WTC11 (cell line): ENCODE measurements at regions not wholly inside any gene's neighbourhood (a gene's known extent, or its start where the extent isn't known, plus 50 kb on each side); places are given as distances from the start of the nearest gene placed in this dataset.
A peak's percentile ranks its signal among the peaks of the same experiment; 100 is the strongest.

Source experiments
- ATAC-seq: fragments of 200-7000 bp; cut with Tn5 transposase; 2 replicates; pipeline ENCODE4 v1.10.0; 2021; ENCODE audit warnings: mild to moderate bottlenecking, moderate library complexity
- CTCF ChIA-PET: fragments of 300-600 bp; sonication (Branson Sonifier 250); formaldehyde crosslinking; loops from one replicate; lab custom pipeline; 2021; ENCODE audit warnings: antibody characterized with exemption; lab: Charles Lee
- POLR2A ChIA-PET: fragments of 350-600 bp; sonication (Branson Sonifier 250); formaldehyde crosslinking; loops from one replicate; lab custom pipeline; 2021; ENCODE audit warnings: antibody characterized with exemption; lab: Charles Lee
- DNase-seq: peaks from one replicate; pipeline ENCODE4 v3.0.0; 2021; ENCODE audit warnings: low spot score
- H3K27ac Mint-ChIP-seq: 2 replicates; pipeline ENCODE4 v1.8.0; 2021; ENCODE audit warnings: mixed read lengths
- H3K27me3 Mint-ChIP-seq: 2 replicates; pipeline ENCODE4 v1.8.0; 2021; ENCODE audit warnings: low read depth, mild to moderate bottlenecking, moderate library complexity, mixed read lengths
- H3K36me3 Mint-ChIP-seq: 2 replicates; pipeline ENCODE4 v1.8.0; 2021; ENCODE audit warnings: mixed read lengths
- H3K4me1 Mint-ChIP-seq: 2 replicates; pipeline ENCODE4 v1.8.0; 2022; ENCODE audit warnings: mixed read lengths
- H3K4me3 Mint-ChIP-seq: 2 replicates; pipeline ENCODE4 v1.8.0; 2021; ENCODE audit warnings: mild to moderate bottlenecking, moderate library complexity, mixed read lengths
- H3K9me3 Mint-ChIP-seq: 2 replicates; pipeline ENCODE4 v1.8.0; 2021; ENCODE audit warnings: mixed read lengths
- ELF4 ChIP-seq: sonication (generic); formaldehyde crosslinking; IDR thresholded peaks from 2 replicates; pipeline ENCODE4 v1.8.1; 2022; ENCODE audit warnings: low read depth, mild to moderate bottlenecking, moderate library complexity, missing genetic modification reagents
- EMX1 ChIP-seq: fragments of 250-450 bp; sonication (Bioruptor Pico); IDR thresholded peaks from 2 replicates; pipeline ENCODE4 v1.8.0; 2021; ENCODE audit warnings: mild to moderate bottlenecking
- GABPB1 ChIP-seq: sonication (generic); formaldehyde crosslinking; IDR thresholded peaks from 2 replicates; pipeline ENCODE4 v1.8.1; 2023; ENCODE audit warnings: mild to moderate bottlenecking, missing genetic modification reagents
- GTF2I ChIP-seq: fragments of 250-450 bp; sonication (Bioruptor Pico); conservative IDR thresholded peaks from 2 replicates; pipeline ENCODE4 v1.4.0; 2021; ENCODE audit warnings: mild to moderate bottlenecking
- NR2C2 ChIP-seq: sonication (generic); formaldehyde crosslinking; IDR thresholded peaks from 2 replicates; pipeline ENCODE4 v1.8.0; 2022; ENCODE audit warnings: mild to moderate bottlenecking, missing genetic modification reagents
- NR3C1 ChIP-seq: sonication (generic); formaldehyde crosslinking; conservative IDR thresholded peaks from 2 replicates; pipeline ENCODE4 v1.8.1; 2023; ENCODE audit warnings: low read depth, mild to moderate bottlenecking, missing genetic modification reagents
- OVOL2 ChIP-seq: fragments of 250-450 bp; sonication (Bioruptor Pico); IDR thresholded peaks from 2 replicates; pipeline ENCODE4 v1.9.0; 2021; ENCODE audit warnings: mild to moderate bottlenecking, borderline replicate concordance
- RELA ChIP-seq: sonication (generic); formaldehyde crosslinking; IDR thresholded peaks from 2 replicates; pipeline ENCODE4 v1.8.1; 2022; ENCODE audit warnings: missing genetic modification reagents, mild to moderate bottlenecking, borderline replicate concordance
- RORB ChIP-seq: fragments of 250-450 bp; sonication (Bioruptor Pico); IDR thresholded peaks from 2 replicates; pipeline ENCODE4 v1.9.0; 2021; ENCODE audit warnings: mild to moderate bottlenecking
- SMAD3 ChIP-seq: sonication (generic); formaldehyde crosslinking; IDR thresholded peaks from 2 replicates; pipeline ENCODE4 v1.8.0; 2022; ENCODE audit warnings: missing genetic modification reagents, mild to moderate bottlenecking, borderline replicate concordance
- ZNF121 ChIP-seq: sonication (generic); formaldehyde crosslinking; IDR thresholded peaks from 2 replicates; pipeline ENCODE4 v1.8.0; 2023; ENCODE audit warnings: missing genetic modification reagents
- ZNF219 ChIP-seq: sonication (generic); formaldehyde crosslinking; IDR thresholded peaks from 2 replicates; pipeline ENCODE4 v1.8.0; 2023; ENCODE audit warnings: missing genetic modification reagents, mild to moderate bottlenecking, borderline replicate concordance
- ZNF232 ChIP-seq: sonication (generic); formaldehyde crosslinking; IDR thresholded peaks from 2 replicates; pipeline ENCODE4 v1.8.0; 2022; ENCODE audit warnings: mild to moderate bottlenecking, missing genetic modification reagents
- ZNF317 ChIP-seq: sonication (generic); formaldehyde crosslinking; IDR thresholded peaks from 2 replicates; pipeline ENCODE4 v1.8.1; 2023; ENCODE audit warnings: low read depth, mild to moderate bottlenecking, moderate library complexity, missing genetic modification reagents, borderline replicate concordance
- TF ChIP-seq, protein P1 (sequence below): sonication (generic); formaldehyde crosslinking; IDR thresholded peaks from 2 replicates; pipeline ENCODE4 v1.8.1; 2022; ENCODE audit warnings: missing genetic modification reagents, borderline replicate concordance
- TF ChIP-seq, protein P2 (sequence below): sonication (generic); formaldehyde crosslinking; IDR thresholded peaks from 2 replicates; pipeline ENCODE4 v1.8.1; 2022; ENCODE audit warnings: low read depth, mild to moderate bottlenecking, moderate library complexity, missing genetic modification reagents, borderline replicate concordance
- TF ChIP-seq, protein P3 (sequence below): sonication (generic); formaldehyde crosslinking; IDR thresholded peaks from 2 replicates; pipeline ENCODE4 v1.8.1; 2023; ENCODE audit warnings: mild to moderate bottlenecking, missing genetic modification reagents, borderline replicate concordance
- TF ChIP-seq, protein P4 (sequence below): sonication (generic); formaldehyde crosslinking; conservative IDR thresholded peaks from 2 replicates; pipeline ENCODE4 v1.8.1; 2022; ENCODE audit warnings: mild to moderate bottlenecking, missing genetic modification reagents
- TF ChIP-seq, protein P5 (sequence below): fragments of 250-450 bp; sonication (Bioruptor Pico); IDR thresholded peaks from 2 replicates; pipeline ENCODE4 v1.9.0; 2021; ENCODE audit warnings: moderate library complexity, mild to moderate bottlenecking, inconsistent platforms, borderline replicate concordance
- TF ChIP-seq, protein P6 (sequence below): sonication (generic); formaldehyde crosslinking; IDR thresholded peaks from 2 replicates; pipeline ENCODE4 v1.8.0; 2022; ENCODE audit warnings: mild to moderate bottlenecking, missing genetic modification reagents
- TF ChIP-seq, protein P7 (sequence below): fragments of 250-450 bp; sonication (Bioruptor Pico); IDR thresholded peaks from 2 replicates; pipeline ENCODE4 v1.8.0; 2021; ENCODE audit warnings: mild to moderate bottlenecking

DNA sequence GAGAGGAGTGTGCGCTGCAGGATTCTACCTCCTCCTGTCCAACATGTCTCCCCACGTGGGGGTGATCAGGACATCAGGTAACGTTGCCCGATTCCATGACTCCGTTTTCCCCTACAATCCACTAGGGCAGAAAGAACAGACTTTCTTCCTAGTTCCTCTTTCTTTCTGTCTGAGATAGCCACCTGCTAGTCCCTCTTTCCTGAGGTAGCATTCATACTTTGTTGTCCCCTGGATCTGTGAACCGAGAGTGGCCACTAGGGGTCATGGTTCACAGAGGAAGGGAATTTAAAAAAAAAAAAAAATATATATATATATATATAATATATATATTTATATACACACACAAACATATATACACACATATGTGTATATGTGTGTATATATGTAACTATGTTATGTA, 210.0 kb upstream of the ZNF521 start:
- Mint-ChIP-seq H3K4me1 (no peaks in the 10 kb centered on the region), H3K9me3 (peaks cover 4% of the 10 kb centered on the region; the same call in 1 of the 2 replicates), H3K27ac (no peak overlapping the region), H3K36me3 (no peaks in the 10 kb centered on the region), H3K4me3 (no peak overlapping the region), H3K27me3 (no peaks in the 10 kb centered on the region)
- CTCF ChIA-PET, result interaction anchor here (1.1 kb wide), 1 partner anchor 108 kb away, joined by 3 read pairs; no protein-coding TSS in a partner anchor
- POLR2A ChIA-PET, result no interaction called here
- ATAC-seq (peak; percentile 81), DNase-seq (peak; percentile 21)
- TF ChIP-seq, protein P1, sequence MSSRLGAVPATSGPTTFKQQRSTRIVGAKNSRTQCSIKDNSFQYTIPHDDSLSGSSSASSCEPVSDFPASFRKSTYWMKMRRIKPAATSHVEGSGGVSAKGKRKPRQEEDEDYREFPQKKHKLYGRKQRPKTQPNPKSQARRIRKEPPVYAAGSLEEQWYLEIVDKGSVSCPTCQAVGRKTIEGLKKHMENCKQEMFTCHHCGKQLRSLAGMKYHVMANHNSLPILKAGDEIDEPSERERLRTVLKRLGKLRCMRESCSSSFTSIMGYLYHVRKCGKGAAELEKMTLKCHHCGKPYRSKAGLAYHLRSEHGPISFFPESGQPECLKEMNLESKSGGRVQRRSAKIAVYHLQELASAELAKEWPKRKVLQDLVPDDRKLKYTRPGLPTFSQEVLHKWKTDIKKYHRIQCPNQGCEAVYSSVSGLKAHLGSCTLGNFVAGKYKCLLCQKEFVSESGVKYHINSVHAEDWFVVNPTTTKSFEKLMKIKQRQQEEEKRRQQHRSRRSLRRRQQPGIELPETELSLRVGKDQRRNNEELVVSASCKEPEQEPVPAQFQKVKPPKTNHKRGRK, result no peak

DNA sequence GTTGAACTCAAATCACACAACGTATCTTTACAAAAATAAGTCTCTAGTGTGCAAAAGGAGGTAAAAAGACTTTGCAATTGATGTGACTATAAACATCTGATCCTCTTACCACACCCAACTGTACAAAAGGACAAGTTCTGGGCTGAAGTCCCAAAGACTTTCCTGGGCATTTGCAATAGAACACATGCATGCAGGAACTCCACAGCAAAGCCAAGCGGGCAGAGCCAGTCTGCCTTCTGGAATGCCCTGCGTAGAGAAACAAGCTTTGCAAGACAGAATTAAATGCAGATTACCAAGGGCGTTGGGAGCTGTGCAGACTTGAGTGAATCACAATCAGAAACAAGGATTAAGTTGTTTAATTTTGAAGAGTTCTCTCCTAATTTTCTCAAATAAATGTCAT, 208.4 kb upstream of the ZNF521 start:
- no peaks in the 10 kb centered on the region for H3K9me3 Mint-ChIP-seq
- CTCF ChIA-PET, result no interaction called here
- no peak overlapping the region for H3K4me3 Mint-ChIP-seq
- POLR2A ChIA-PET, result interaction anchor here (0.6 kb wide), 1 partner anchor 624 kb away, joined by 5 read pairs; no protein-coding TSS in a partner anchor
- no peaks in the 10 kb centered on the region for H3K36me3 Mint-ChIP-seq
- no peak overlapping the region for H3K27ac Mint-ChIP-seq
- TF ChIP-seq ELF4 (CRISPR knock-in tag), result no peak
- TF ChIP-seq RELA (CRISPR knock-in tag), result no peak
- TF ChIP-seq ZNF219 (CRISPR knock-in tag), result no peak
- no peak for TF ChIP-seq NR2C2 (CRISPR knock-in tag)
- TF ChIP-seq GABPB1 (CRISPR knock-in tag), result no peak
- no peak for TF ChIP-seq ZNF121 (CRISPR knock-in tag)
- TF ChIP-seq SMAD3, result no peak
- TF ChIP-seq, protein P2, sequence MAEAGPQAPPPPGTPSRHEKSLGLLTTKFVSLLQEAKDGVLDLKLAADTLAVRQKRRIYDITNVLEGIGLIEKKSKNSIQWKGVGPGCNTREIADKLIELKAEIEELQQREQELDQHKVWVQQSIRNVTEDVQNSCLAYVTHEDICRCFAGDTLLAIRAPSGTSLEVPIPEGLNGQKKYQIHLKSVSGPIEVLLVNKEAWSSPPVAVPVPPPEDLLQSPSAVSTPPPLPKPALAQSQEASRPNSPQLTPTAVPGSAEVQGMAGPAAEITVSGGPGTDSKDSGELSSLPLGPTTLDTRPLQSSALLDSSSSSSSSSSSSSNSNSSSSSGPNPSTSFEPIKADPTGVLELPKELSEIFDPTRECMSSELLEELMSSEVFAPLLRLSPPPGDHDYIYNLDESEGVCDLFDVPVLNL (CRISPR knock-in tag), result no peak
- TF ChIP-seq, protein P3, sequence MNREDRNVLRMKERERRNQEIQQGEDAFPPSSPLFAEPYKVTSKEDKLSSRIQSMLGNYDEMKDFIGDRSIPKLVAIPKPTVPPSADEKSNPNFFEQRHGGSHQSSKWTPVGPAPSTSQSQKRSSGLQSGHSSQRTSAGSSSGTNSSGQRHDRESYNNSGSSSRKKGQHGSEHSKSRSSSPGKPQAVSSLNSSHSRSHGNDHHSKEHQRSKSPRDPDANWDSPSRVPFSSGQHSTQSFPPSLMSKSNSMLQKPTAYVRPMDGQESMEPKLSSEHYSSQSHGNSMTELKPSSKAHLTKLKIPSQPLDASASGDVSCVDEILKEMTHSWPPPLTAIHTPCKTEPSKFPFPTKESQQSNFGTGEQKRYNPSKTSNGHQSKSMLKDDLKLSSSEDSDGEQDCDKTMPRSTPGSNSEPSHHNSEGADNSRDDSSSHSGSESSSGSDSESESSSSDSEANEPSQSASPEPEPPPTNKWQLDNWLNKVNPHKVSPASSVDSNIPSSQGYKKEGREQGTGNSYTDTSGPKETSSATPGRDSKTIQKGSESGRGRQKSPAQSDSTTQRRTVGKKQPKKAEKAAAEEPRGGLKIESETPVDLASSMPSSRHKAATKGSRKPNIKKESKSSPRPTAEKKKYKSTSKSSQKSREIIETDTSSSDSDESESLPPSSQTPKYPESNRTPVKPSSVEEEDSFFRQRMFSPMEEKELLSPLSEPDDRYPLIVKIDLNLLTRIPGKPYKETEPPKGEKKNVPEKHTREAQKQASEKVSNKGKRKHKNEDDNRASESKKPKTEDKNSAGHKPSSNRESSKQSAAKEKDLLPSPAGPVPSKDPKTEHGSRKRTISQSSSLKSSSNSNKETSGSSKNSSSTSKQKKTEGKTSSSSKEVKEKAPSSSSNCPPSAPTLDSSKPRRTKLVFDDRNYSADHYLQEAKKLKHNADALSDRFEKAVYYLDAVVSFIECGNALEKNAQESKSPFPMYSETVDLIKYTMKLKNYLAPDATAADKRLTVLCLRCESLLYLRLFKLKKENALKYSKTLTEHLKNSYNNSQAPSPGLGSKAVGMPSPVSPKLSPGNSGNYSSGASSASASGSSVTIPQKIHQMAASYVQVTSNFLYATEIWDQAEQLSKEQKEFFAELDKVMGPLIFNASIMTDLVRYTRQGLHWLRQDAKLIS (CRISPR knock-in tag), result no peak
- no peak for TF ChIP-seq EMX1 (CRISPR knock-in tag)
- no peak for TF ChIP-seq OVOL2 (CRISPR knock-in tag)
- no peak for TF ChIP-seq ZNF232
- TF ChIP-seq, protein P4, sequence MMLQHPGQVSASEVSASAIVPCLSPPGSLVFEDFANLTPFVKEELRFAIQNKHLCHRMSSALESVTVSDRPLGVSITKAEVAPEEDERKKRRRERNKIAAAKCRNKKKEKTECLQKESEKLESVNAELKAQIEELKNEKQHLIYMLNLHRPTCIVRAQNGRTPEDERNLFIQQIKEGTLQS (CRISPR knock-in tag), result no peak
- TF ChIP-seq, protein P5, sequence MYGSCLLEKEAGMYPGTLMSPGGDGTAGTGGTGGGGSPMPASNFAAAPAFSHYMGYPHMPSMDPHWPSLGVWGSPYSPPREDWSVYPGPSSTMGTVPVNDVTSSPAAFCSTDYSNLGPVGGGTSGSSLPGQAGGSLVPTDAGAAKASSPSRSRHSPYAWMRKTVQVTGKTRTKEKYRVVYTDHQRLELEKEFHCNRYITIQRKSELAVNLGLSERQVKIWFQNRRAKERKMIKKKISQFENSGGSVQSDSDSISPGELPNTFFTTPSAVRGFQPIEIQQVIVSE (CRISPR knock-in tag), result no peak
- TF ChIP-seq, protein P6, sequence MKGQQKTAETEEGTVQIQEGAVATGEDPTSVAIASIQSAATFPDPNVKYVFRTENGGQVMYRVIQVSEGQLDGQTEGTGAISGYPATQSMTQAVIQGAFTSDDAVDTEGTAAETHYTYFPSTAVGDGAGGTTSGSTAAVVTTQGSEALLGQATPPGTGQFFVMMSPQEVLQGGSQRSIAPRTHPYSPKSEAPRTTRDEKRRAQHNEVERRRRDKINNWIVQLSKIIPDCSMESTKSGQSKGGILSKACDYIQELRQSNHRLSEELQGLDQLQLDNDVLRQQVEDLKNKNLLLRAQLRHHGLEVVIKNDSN (CRISPR knock-in tag), result no peak
- TF ChIP-seq ZNF317, result no peak
- no peak for TF ChIP-seq GTF2I
- TF ChIP-seq, protein P7, sequence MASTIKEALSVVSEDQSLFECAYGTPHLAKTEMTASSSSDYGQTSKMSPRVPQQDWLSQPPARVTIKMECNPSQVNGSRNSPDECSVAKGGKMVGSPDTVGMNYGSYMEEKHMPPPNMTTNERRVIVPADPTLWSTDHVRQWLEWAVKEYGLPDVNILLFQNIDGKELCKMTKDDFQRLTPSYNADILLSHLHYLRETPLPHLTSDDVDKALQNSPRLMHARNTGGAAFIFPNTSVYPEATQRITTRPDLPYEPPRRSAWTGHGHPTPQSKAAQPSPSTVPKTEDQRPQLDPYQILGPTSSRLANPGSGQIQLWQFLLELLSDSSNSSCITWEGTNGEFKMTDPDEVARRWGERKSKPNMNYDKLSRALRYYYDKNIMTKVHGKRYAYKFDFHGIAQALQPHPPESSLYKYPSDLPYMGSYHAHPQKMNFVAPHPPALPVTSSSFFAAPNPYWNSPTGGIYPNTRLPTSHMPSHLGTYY, result no peak
- no peak for TF ChIP-seq NR3C1 (CRISPR knock-in tag)
- TF ChIP-seq RORB (CRISPR knock-in tag), result no peak
- TF ChIP-seq, all 79 proteins: peak for 0
- ATAC-seq, result no peak
- no peak for DNase-seq
- Mint-ChIP-seq H3K4me1 (no peaks in the 10 kb centered on the region), H3K27me3 (no peaks in the 10 kb centered on the region)
